ENCODE measurements at regions not wholly inside any gene's neighbourhood (a gene's known extent, or its start where the extent isn't known, plus 50 kb on each side); places are given as distances from the start of the nearest gene placed in this dataset.

DNA sequence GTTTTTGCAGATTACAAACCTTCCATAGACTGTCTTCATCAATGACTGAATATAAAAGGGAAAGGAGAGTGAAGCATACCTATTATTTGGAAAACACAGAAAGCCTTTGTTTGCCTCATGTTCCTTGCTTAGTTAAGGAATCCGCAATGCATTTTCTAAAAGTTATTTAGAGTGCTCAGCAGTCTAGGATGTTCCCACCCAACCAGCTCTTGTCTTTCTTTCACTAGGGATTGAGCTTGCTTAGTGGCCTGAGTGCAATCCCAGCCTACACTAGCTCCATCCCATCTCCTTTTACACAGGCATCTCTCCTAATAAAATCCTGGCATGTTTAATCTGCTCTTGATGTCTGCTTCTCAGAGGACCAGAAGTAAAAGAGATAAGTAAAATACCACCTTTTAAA, 850.5 kb upstream of the GJE1 start:
- no peak for TF ChIP-seq CTCF (IDR thresholded peaks at IDR 0.05; ENCODE audit: extremely low read depth, insufficient read depth, missing control alignments)
- in situ Hi-C loops (cut with MboI; ENCODE audit: low pct_unique_long_range_greater_than_20kb, low sequenced_read_pairs, unreplicated experiment): no loop called here
- no peak for DNase-seq (ENCODE audit: low spot score)

DNA sequence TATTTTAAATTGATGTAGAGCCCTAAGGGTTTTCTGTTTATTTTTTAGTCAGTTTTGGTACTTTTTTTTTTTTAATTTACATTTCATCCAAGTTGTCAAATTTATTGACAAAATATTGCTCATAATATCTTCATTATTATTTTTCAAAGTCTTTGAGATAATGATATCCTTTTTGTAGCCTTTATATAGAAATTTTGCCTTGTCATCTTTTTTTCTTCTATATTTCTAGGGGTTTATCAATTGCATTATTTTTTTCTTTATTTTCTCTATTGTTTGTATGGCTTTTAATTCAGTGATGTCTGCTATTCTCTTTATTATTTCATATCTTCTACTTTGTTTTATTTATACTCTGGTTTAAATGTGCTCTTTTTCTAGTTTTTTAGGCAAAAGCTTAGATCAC, 863.0 kb upstream of the GJE1 start:
- no peak for TF ChIP-seq CTCF (IDR thresholded peaks at IDR 0.05; ENCODE audit: extremely low read depth, insufficient read depth, missing control alignments)
- in situ Hi-C loops (cut with MboI; ENCODE audit: low pct_unique_long_range_greater_than_20kb, low sequenced_read_pairs, unreplicated experiment): no loop called here
- no peak for DNase-seq (ENCODE audit: low spot score)

DNA sequence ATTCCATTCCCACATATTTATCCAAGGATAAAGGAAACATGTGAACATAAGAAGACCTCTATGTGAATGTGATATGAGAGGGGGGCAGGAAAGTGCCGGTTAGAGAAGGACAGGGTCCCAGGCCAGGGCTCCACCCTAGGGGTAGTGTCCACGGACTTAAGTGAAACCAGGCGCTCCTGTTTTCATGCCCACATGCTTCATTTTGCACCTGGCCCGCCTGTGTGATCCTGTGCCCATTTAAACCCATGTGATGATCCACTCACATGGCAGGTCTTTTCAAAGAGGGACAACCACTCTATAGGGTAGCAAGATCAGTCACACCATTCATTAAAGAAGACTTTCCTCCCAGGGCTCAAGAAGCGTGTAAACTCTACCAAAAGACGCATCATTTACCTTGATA, 865.3 kb upstream of the GJE1 start:
- no peak for DNase-seq (ENCODE audit: low spot score)
- no peak for TF ChIP-seq CTCF (IDR thresholded peaks at IDR 0.05; ENCODE audit: extremely low read depth, insufficient read depth, missing control alignments)

DNA sequence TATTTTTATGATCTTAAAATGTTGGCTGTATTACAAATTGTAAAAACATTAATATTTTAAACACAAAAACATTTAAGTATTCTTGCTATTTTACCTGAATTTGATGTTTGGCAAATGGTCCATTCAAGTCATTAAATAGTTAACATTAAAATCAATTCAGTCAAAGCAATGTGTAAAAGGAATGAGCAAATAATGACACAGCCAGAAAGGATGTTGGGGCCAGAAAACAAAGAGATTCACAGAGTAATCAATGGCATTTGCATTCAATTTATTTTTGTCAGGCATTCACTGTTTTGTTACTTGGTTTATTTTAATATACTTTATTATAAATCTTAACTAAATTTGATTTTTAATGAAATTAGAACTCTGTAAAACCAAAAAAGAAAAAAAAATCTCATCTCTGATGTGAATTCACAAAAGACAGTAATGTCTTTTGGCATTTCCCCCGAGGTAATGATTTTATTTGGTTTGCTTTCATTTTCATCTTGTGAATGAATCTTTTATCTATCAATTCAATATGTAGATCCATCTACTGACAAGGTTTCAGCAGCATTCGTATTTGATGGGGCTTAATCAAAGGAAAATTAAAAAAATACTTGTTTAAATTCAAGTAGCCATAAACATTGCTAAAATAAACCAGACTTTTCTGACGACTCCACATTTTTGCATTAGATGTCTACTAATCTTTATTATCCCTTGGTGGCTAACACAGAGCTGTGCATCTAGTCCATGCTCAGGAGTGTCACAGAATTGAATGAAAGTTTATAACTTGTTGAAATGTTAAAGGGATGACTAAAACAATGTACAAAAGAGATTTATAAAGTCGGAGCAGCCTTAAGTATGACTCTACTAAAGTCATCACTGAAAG, 866.7 kb upstream of the GJE1 start:
- TF ChIP-seq CTCF (IDR thresholded peaks at IDR 0.05; ENCODE audit: extremely low read depth, insufficient read depth, missing control alignments): no peak
- no peak for DNase-seq (ENCODE audit: low spot score)
- in situ Hi-C loops (cut with MboI; ENCODE audit: low pct_unique_long_range_greater_than_20kb, low sequenced_read_pairs, unreplicated experiment): no loop called here

More for the DNA sequence above, 865.3 kb upstream of the GJE1 start:
- in situ Hi-C loops (cut with MboI; ENCODE audit: low pct_unique_long_range_greater_than_20kb, low sequenced_read_pairs, unreplicated experiment): no loop called here

GRCh38 chr6:141264101-141264500, 868.6 kb upstream of the GJE1 start:
- in situ Hi-C loops (cut with MboI; ENCODE audit: low pct_unique_long_range_greater_than_20kb, low sequenced_read_pairs, unreplicated experiment): no loop called here
- no peak for TF ChIP-seq CTCF (IDR thresholded peaks at IDR 0.05; ENCODE audit: extremely low read depth, insufficient read depth, missing control alignments)
- no peak for DNase-seq (ENCODE audit: low spot score)

- in situ Hi-C loops (cut with MboI; ENCODE audit: low pct_unique_long_range_greater_than_20kb, low sequenced_read_pairs, unreplicated experiment): no loop called here
- no peak for TF ChIP-seq CTCF (IDR thresholded peaks at IDR 0.05; ENCODE audit: extremely low read depth, insufficient read depth, missing control alignments)
- DNase-seq (ENCODE audit: low spot score): no peak
Observed at GRCh38 chr6:141261672-141262060, 871.1 kb upstream of the GJE1 start.
